Urinary bladder (tissue), 4 donors: ENCODE measurements at regions not wholly inside any gene's neighbourhood (a gene's known extent, or its start where the extent isn't known, plus 50 kb on each side); places are given as distances from the start of the nearest gene placed in this dataset. TPM values are rescaled to one million over a fixed set of nuclear protein-coding genes. Genes with fewer than 3 reads are reported as not detected.
"Not testable (repeated sequence)": the region's sequence is repeated elsewhere in the genome, so short reads cannot be mapped to it uniquely, and the experiment has no call there.

Source experiments
- DNase-seq: peaks from one replicate; pipeline ENCODE4 v3.0.0-alpha.2; 2015; ENCODE audit errors: extremely low spot score
- H3K27ac ChIP-seq: one replicate; pipeline ENCODE4 v1.5.1; 2013; ENCODE audit warnings: low read depth, mild to moderate bottlenecking, moderate library complexity
- H3K36me3 ChIP-seq: one replicate; pipeline ENCODE4 v1.6.1; 2013; ENCODE audit warnings: mild to moderate bottlenecking, moderate library complexity; ENCODE audit not compliant: insufficient read depth
- H3K4me1 ChIP-seq: one replicate; pipeline ENCODE4 v1.6.1; 2013; ENCODE audit warnings: mild to moderate bottlenecking, moderate library complexity; ENCODE audit not compliant: insufficient read depth
- H3K4me3 ChIP-seq: one replicate; pipeline ENCODE4 v1.5.1; 2013; ENCODE audit warnings: low read depth, low read length
- WGBS: extraction: QIAGEN DNeasy Blood & Tissue Kit; methylation state at CpG from one replicate; pipeline ENCODE4 v1.1.7; 2013; 5-methylcytosine and 5-hydroxymethylcytosine counted together
- small RNA-seq: library from RNA; depleted of rRNA; stranded (forward); fragments of <200 nt; gene quantifications from one replicate; pipeline ENCODE3, GENCODE V24; 2014
- donor health status: healthy with polysubstance abuse.
- donor health status: healthy.

GRCh38 chr4:177256950-177257349 is 52.7 kb upstream of the NEIL3 start:
- H3K27ac ChIP-seq, result no peak overlapping the region
- H3K4me1 ChIP-seq, result no peaks in the 10 kb centered on the region
- no peak for DNase-seq
- WGBS, result 79% methylated on average over 6 of the region's 6 CpGs
- H3K4me3 ChIP-seq, result no peak overlapping the region
- no peaks in the 10 kb centered on the region for H3K36me3 ChIP-seq

GRCh38 chr4:177259466-177259865 is 50.2 kb upstream of the NEIL3 start:
- whole genome bisulfite sequencing, result 85% methylated on average over 2 of the region's 2 CpGs

More at GRCh38 chr4:177259466-177259865, 50.2 kb upstream of the NEIL3 start:
- DNase-seq, H3K36me3 ChIP-seq, H3K4me1 ChIP-seq, H3K27ac ChIP-seq, H3K4me3 ChIP-seq: not testable (repeated sequence)

Small RNA genes lying in the stretch of these regions (small RNA-seq; reads per million reads assigned to genes)
- not detected for gene RN7SKP136
